IgD-negative memory B cell (primary cell): ENCODE measurements at regions not wholly inside any gene's neighbourhood (a gene's known extent, or its start where the extent isn't known, plus 50 kb on each side); places are given as distances from the start of the nearest gene placed in this dataset.
"Not testable (repeated sequence)": the region's sequence is repeated elsewhere in the genome, so short reads cannot be mapped to it uniquely, and the experiment has no call there.

Experiments used
- H3K27ac Mint-ChIP-seq, 3 donors: one replicate each; pipeline ENCODE4 v1.8.0; 2020 to 2022; ENCODE audit warnings: mild to moderate bottlenecking in 3 of 3, mixed read lengths in 3 of 3, moderate library complexity in 1 of 3
- H3K27me3 Mint-ChIP-seq: one replicate; pipeline ENCODE4 v1.8.0; 2021; ENCODE audit warnings: mixed read lengths
- H3K36me3 Mint-ChIP-seq: one replicate; pipeline ENCODE4 v1.8.0; 2020; ENCODE audit warnings: mild to moderate bottlenecking, mixed read lengths
- H3K4me1 Mint-ChIP-seq, 3 donors: one replicate each; pipeline ENCODE4 v1.8.0; 2020 to 2022; ENCODE audit warnings: mixed read lengths in 3 of 3, mild to moderate bottlenecking in 1 of 3
- H3K4me3 Mint-ChIP-seq, 4 donors: one replicate each; pipeline ENCODE4 v1.8.0; 2020 to 2022; ENCODE audit warnings: mild to moderate bottlenecking in 4 of 4, mixed read lengths in 4 of 4, moderate library complexity in 3 of 4
- H3K9me3 Mint-ChIP-seq, 3 donors: one replicate each; pipeline ENCODE4 v1.8.0; 2020 to 2021; ENCODE audit warnings: mixed read lengths in 3 of 3, mild to moderate bottlenecking in 1 of 3

DNA sequence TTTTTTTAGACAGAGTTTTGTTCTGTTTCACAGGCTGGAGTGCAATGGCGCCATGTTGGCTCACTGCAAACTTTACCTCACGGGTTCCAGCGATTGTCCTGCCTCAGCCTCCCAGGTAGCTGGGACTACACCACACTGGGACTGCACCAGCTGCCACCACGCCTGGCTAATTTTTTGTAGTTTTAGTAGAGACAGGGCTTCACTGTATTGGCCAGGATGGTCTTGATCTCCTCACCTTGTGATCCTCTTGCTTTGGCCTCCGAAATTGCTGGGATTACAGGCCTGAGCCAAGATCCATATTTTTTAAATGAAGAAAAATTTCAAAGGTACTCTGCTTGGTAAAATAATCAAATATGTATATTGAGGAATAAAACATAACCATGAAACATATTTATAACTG is 195.8 kb upstream of the TPTE start:
- H3K9me3 Mint-ChIP-seq, result peaks cover 2 to 36% (median 21%) of the 10 kb centered on the region in 3 donors
- H3K27me3 Mint-ChIP-seq, H3K27ac Mint-ChIP-seq, H3K4me1 Mint-ChIP-seq, H3K36me3 Mint-ChIP-seq, H3K4me3 Mint-ChIP-seq: not testable (repeated sequence)

DNA sequence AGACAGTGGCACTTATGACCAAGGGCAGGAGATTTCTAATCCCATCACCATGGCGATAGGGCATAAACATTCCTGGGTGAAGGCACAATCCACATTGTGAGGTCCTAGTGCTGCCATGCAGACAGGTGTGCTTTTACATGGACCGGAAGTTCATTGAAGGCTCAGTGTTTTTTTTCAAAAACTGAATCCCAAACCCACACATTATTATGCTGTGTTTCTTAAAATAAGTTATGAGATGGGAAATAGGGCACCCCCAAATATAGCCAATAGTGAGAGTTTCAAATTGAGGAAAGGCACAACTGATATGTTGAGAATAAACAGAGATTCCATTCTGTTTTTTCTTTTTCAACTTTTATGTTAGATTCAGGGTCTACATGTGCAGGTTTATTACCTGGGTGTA is 195.2 kb upstream of the TPTE start:
- H3K4me3 Mint-ChIP-seq, H3K27ac Mint-ChIP-seq, H3K36me3 Mint-ChIP-seq, H3K27me3 Mint-ChIP-seq, H3K4me1 Mint-ChIP-seq: not testable (repeated sequence)
- H3K9me3 Mint-ChIP-seq, result peaks cover 2 to 42% (median 22%) of the 10 kb centered on the region in 3 donors

DNA sequence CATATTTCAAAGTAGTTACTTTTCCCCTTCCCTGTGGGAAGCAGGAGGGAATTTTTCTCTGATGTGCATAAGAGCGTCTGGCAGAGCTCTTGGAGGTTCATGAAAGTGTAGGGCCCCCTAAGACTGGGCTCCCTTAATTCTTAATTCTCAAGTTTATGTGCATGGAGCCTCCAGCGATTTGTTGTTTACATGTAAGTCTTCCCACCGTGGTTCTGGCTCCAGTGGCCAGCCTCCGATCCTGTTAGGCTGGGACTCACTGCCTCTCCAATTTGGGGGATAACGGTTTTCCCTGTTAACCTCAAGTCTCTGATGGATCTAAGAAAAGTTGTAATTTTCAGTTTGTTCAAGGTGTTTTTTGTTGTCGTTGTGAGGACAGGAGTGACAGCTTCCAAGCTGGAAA is 192.7 kb upstream of the TPTE start:
- peak overlapping the region in 1 of 4 donors; percentile 3 for H3K4me3 Mint-ChIP-seq
- peaks cover 5 to 48% (median 22%) of the 10 kb centered on the region in 3 donors for H3K9me3 Mint-ChIP-seq
- not testable (repeated sequence) for H3K27me3 Mint-ChIP-seq, H3K4me1 Mint-ChIP-seq, H3K27ac Mint-ChIP-seq, H3K36me3 Mint-ChIP-seq

DNA sequence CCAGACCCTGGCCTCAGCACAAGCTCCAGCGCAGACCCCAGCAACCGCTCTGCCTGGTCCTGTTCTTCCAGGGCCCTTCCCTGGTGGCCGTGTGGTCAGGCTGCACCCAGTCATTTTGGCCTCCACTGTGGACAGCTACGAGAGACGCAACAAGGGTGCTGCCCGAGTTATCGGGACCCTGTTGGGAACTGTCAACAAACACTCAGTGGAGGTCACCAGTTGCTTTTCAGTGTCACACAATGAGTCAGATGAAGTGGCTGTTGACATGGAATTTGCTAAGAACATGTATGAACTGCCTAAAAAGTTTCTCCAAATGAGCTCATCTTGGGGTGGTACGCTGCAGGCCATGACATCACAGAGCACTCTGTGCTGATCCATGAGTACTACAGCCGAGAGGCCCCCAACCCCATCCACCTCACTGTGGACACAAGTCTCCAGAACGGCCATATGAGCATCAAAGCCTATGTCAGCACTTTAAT is 190.7 kb upstream of the TPTE start:
- not testable (repeated sequence) for H3K4me3 Mint-ChIP-seq, H3K27ac Mint-ChIP-seq, H3K4me1 Mint-ChIP-seq, H3K27me3 Mint-ChIP-seq, H3K36me3 Mint-ChIP-seq
- peaks cover 5 to 47% (median 22%) of the 10 kb centered on the region in 3 donors for H3K9me3 Mint-ChIP-seq

DNA sequence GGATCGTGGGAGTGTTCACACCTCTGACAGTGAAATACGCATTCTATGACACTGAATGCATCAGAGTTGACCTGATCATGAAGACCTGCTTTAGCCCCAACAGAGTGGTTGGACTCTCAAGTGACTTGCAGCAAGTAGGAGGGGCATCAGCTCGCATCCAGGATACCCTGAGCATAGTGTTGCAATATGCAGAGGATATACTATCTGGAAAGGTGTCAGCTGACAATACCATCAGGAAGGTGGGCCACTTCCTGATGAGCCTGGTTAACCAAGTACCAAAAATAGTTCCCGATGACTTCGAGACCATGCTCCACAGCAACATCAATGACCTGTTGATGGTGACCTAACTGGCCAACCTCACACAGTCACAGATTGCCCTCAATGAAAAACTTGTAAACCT is 190.2 kb upstream of the TPTE start:
- peaks cover 7 to 42% (median 22%) of the 10 kb centered on the region in 3 donors for H3K9me3 Mint-ChIP-seq
- H3K4me3 Mint-ChIP-seq, H3K27me3 Mint-ChIP-seq, H3K36me3 Mint-ChIP-seq, H3K4me1 Mint-ChIP-seq, H3K27ac Mint-ChIP-seq: not testable (repeated sequence)

DNA sequence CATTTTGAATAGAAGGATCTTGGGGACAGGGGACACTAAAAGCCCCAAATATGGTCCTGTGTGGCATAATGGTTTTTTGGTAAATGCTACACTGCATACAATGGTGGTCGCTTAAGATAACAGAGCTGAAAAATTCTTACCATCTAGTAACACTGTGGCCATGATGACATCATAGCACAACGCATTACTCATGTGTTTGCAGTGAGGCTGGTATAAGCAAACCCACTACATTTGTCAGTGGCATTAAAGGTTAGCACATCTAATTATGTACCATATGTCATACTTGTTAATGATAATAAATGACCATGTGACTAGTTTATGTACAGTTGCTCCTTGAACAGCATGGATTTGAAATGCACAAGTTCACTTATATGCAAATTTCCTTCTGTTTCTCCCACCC is 188.4 kb upstream of the TPTE start:
- H3K9me3 Mint-ChIP-seq, result peaks cover 6 to 38% (median 11%) of the 10 kb centered on the region in 3 donors
- not testable (repeated sequence) for H3K36me3 Mint-ChIP-seq

DNA sequence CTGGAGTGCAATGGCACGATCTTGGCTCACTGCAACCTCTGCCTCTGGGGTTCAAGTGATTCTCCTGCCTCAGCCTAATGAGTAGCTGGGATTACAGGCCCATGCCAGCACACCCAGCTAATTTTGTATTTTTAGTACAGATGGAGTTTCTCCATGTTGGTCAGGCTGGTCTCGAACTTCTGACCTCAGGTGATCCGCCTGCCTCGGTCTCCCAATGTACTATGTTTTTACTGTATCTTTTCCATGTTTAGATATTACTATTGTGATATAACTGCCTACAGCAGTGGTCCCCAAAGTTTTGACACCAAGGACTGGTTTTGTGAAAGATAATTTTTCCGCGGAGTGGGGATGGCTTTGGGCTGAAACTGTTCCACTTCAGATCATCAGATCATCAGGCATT is 187.0 kb upstream of the TPTE start:
- not testable (repeated sequence) for H3K4me3 Mint-ChIP-seq, H3K4me1 Mint-ChIP-seq, H3K27ac Mint-ChIP-seq, H3K36me3 Mint-ChIP-seq, H3K27me3 Mint-ChIP-seq
- H3K9me3 Mint-ChIP-seq, result peaks cover 9 to 31% (median 11%) of the 10 kb centered on the region in 3 donors

More for the DNA sequence above, 188.4 kb upstream of the TPTE start:
- not testable (repeated sequence) for H3K27me3 Mint-ChIP-seq, H3K4me1 Mint-ChIP-seq, H3K4me3 Mint-ChIP-seq, H3K27ac Mint-ChIP-seq

DNA sequence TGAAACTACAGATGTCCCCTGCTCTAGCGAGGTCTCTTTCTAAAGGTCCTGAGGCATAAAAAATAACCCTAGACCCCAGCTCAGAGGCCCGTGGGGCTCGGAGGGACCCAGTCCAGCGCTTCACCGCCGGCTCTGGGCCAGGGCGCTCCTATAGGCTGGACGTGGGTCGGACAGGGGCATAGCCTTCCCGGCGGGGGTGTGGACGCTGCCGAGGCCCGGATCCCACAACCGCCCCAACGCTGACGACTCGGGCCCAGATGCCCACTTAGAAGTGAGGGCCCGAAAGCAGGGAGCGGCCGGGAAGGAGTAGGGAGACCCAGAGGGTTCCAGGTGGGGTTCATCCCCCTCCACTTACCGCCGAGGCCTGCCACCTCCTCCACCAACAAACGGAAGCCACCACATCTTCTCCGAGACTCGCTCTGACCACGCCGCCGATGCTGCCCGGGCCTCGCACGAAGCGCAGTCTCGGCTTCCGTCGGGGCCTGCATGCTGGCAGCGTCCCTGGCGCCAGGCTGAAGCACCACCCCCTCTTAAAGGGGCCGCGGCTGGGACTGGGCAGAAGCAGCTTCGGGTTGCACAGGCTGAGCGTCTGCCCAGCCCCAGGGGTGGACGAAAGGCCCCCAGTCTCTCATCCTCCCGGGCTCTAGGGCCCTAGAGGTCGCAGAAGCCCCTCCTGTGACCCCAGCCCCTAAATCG is 179.0 kb upstream of the TPTE start:
- not testable (repeated sequence) for H3K36me3 Mint-ChIP-seq, H3K4me3 Mint-ChIP-seq, H3K4me1 Mint-ChIP-seq, H3K27me3 Mint-ChIP-seq, H3K27ac Mint-ChIP-seq
- H3K9me3 Mint-ChIP-seq, result peaks cover 14 to 28% (median 14%) of the 10 kb centered on the region in 3 donors

DNA sequence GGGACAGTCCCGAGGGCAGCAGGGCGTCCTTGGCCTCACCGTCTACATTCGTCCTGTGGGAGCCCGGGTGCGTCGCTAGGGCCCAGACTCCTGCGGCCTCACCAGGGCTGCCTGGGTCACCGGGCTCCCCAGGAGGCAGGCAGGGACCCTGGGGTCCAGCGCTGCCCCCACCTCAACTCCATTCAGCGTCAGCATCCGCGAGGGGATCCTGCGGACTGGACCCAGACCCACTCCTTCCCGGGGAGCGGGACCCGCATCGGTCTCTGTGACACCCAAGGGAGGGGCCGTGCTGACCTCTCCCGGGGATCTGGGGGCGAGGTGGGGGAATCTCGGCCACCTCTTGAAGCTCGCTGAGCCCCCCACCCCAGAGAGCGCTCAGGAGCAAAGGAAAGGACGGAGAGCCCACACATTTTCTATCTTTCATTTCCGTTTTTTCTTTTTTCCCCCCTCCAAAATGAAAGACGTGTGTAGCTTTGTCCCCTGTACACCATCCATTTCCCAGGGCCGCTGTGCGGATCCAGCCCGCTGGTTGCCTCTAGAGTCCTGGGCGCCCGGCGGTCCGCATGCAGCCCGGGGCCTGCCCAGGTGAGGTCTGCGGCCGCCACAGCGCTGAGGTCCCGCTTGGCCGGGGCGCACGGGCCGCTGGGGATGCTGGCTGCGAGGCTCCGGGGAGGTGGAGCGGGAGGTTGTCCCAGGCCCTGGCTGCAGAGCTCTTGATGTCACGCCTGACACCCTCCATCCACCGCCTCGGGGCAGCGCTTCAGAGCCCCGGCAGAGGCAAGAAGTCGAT is 178.0 kb upstream of the TPTE start:
- H3K27ac Mint-ChIP-seq, result not testable (repeated sequence)

DNA sequence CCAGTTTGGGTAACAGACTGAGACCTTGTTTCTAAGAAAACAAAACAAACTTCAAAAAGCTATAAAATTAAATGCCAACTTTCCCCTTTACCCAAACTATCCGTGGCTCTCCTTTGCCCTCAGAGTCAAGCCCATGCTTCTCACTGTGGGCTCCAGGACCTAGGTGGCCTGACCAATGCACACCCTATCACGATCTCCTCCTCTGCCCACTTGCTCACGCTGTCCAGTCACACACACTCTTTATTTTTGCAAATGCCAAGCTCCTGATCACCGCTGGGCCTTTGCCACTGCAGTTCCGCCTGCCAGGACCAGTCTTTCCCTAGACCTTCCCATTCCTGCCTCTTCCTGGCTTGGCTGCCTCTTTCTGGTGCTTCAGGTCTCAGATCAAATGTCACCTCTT is 177.1 kb upstream of the TPTE start:
- not testable (repeated sequence) for H3K27ac Mint-ChIP-seq, H3K27me3 Mint-ChIP-seq, H3K36me3 Mint-ChIP-seq, H3K4me1 Mint-ChIP-seq, H3K4me3 Mint-ChIP-seq
- peaks cover 13 to 29% (median 16%) of the 10 kb centered on the region in 3 donors for H3K9me3 Mint-ChIP-seq

More for the DNA sequence above, 178.0 kb upstream of the TPTE start:
- not testable (repeated sequence) for H3K4me3 Mint-ChIP-seq, H3K36me3 Mint-ChIP-seq, H3K27me3 Mint-ChIP-seq, H3K4me1 Mint-ChIP-seq
- peaks cover 14 to 26% (median 16%) of the 10 kb centered on the region in 3 donors for H3K9me3 Mint-ChIP-seq

DNA sequence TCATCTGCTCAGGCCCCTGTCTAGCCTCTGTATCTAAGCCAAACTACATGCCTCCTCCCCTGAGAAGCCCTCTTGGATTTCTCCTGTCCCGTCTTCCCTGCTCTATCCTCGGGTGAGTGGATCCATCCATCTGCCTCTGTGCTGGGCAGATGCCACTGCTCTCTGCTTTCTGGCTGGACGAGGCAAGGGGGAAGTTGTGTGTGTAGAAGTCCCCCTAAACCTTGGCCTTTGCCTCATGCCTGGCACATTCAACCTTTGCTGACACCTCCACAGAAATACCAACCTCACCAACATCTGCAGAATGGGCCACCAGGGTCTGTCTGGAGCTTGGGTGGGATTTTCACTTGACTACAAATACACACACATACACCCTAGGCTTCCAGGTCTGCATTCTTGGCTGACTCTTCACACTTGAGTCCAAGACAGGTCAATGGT is 176.2 kb upstream of the TPTE start:
- H3K4me1 Mint-ChIP-seq, H3K27ac Mint-ChIP-seq, H3K27me3 Mint-ChIP-seq, H3K4me3 Mint-ChIP-seq, H3K36me3 Mint-ChIP-seq: not testable (repeated sequence)
- peaks cover 9 to 25% (median 17%) of the 10 kb centered on the region in 3 donors for H3K9me3 Mint-ChIP-seq

DNA sequence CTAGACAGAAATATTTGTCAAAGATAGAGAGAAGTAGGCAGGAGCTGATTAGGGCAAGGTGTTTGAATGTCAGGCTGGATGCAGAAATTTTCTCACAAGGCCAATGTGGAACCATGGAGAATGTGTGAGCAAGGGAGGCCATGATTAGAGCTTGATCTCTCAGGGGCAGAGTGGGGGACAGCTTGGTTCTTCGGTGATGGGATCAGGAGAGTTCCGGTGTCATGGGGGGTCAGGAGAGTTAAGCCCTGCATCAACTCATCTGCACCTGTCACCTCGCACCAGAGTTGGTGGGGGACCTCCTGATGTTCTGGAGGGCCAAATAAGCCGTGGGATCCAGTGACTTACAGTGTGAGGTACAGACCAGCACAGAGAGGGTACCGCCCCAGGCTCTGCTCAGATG is 175.1 kb upstream of the TPTE start:
- H3K27me3 Mint-ChIP-seq, H3K4me1 Mint-ChIP-seq, H3K4me3 Mint-ChIP-seq, H3K27ac Mint-ChIP-seq, H3K36me3 Mint-ChIP-seq: not testable (repeated sequence)
- peaks cover 11 to 26% (median 19%) of the 10 kb centered on the region in 3 donors for H3K9me3 Mint-ChIP-seq

DNA sequence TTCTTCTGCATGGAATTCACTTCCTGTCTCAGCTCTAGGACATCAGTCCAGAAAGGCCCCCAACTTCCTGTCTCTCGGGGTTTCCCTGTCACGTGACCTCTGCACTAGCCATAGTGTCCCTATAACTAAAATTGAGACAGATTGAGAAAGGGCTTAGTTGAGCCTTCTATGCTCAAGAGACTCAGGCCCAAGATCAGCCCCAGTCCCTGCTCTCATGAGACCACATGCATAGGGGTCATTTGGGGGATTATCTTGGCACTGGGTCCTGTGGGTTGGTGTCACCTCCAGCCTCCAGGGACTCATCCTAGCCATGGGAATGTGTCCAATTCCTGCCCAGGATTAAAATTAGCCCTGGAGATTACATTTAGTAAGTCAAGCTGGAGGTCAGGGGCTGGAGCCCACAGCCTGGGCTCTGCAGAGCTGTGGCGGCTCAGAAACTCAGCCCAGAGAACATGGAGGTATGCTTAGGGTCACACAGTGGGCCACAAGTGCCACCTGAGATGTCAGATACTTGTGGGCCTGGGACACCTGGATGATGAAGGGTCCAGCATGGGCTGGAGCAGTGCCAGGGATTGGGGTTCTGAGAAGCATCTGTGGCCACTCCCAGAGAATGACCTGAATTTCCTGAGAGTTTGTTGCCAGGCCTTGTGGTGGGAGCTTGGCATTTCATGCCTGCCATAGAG is 174.3 kb upstream of the TPTE start:
- not testable (repeated sequence) for H3K36me3 Mint-ChIP-seq, H3K27ac Mint-ChIP-seq, H3K4me1 Mint-ChIP-seq, H3K27me3 Mint-ChIP-seq, H3K4me3 Mint-ChIP-seq
- peaks cover 13 to 26% (median 23%) of the 10 kb centered on the region in 3 donors for H3K9me3 Mint-ChIP-seq

DNA sequence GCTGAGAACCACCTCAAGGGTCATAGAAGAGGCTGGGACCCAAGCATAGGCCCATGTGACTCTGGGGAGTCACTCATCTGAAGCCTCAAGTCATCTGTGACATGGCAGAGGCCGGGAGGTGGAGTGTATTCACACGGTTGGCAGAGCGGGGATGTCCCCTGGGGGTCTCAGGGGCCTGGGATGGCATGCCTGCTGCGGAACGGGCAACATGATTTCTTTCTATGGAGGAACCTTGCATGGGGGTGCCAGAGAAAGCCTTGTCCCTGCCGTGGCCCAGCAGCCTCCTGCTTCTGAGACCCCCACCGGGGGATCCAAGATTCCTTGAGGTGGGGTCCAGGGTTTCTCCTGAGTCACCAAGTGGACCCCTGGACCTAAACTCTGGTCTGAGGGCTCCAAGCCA is 173.7 kb upstream of the TPTE start:
- not testable (repeated sequence) for H3K4me1 Mint-ChIP-seq, H3K27ac Mint-ChIP-seq, H3K27me3 Mint-ChIP-seq, H3K36me3 Mint-ChIP-seq, H3K4me3 Mint-ChIP-seq
- peaks cover 13 to 30% (median 28%) of the 10 kb centered on the region in 3 donors for H3K9me3 Mint-ChIP-seq

DNA sequence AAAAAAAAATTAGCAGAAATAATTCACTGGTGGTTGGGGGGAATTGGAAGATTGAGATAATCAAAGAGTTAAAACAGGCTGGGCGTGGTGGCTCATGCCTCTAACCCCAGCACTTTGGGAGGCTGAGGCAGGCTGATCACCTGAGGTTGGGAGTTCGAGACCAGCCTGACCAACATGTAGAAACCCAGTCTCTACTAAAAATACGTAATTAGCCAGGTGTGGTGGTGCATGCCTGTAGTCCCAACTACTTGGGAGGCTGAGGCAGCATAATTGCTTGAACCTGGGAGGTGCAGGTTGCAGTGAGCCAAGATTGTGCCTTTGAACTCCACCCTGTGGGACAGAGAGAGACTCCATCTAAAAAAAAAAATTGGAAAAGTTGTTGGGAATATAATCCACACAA is 173.2 kb upstream of the TPTE start:
- H3K4me3 Mint-ChIP-seq, H3K4me1 Mint-ChIP-seq: not testable (repeated sequence)

More for the DNA sequence above, 173.2 kb upstream of the TPTE start:
- H3K36me3 Mint-ChIP-seq, H3K27me3 Mint-ChIP-seq, H3K27ac Mint-ChIP-seq: not testable (repeated sequence)
- peaks cover 16 to 34% (median 30%) of the 10 kb centered on the region in 3 donors for H3K9me3 Mint-ChIP-seq
